DMS153 treated with DMSO at 0.1 percent for 48 hours (cell line): ENCODE measurements at regions not wholly inside any gene's neighbourhood (a gene's known extent, or its start where the extent isn't known, plus 50 kb on each side); places are given as distances from the start of the nearest gene placed in this dataset.
"Not testable (repeated sequence)": the region's sequence is repeated elsewhere in the genome, so short reads cannot be mapped to it uniquely, and the experiment has no call there.

ENCODE experiments used
- DNase-seq: peaks from one replicate; lab custom pipeline; 2025; ENCODE audit not compliant: unreplicated experiment; lab: John Stamatoyannopoulos, UW

DNA sequence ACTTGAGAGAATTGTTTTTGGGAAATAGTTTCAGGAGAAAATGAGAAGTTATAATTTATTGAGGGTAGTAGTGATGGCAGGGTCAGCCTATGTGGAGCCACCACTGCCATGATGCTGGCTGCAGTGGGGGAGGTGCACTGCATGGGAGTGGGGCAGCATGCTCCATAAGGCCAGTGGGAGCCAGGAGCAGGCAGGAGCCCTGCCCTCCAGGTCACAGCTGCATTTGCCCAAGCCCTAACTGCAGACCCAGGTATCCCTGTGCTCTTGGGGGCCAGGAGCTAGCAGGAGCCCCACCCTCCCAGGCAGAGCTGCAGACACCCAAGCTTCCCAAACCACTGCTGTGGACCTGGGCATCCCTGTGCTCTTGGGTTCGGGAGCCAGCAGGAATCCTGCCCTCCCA lies 757.3 kb upstream of the CRIM1 start:
- DNase-seq: no peak

DNA sequence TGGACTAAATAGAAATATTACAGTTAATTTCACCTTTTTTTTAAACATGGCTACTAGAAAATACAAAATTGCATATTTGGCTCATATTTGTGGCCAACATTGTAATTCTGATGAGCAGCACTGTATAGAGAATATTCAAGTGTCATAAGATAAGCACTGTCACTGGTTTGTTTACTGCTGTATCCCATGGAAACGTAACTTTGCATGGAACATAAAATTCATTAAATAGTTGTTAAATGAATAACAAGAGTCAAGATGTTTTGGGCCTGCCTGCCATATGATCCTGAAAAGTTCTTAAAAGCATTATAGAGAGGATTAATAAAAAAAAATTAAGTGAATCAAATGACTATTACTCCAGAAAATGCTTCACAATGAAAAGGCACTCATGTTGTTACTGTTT lies 763.7 kb upstream of the CRIM1 start:
- no peak for DNase-seq

GRCh38 chr2:35585972-35586371 lies 769.6 kb upstream of the CRIM1 start:
- DNase-seq: no peak

DNA sequence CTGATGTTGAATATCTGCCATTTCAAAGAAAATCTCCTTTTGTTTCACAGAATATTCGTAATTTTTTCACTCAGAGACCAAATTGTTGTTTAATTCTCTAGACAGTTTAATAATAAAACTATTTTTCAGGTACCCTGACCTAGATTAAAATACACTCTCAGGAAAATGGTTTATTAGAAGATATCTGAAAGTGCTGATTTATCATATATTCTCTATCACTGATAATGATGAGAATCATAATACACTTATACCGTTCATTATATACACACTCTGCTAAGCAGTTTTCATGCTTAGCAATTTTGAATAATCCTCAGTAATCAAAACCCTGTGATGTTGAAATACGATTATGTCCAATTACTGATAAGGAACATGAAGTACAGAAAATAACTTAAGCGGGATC lies 772.9 kb upstream of the CRIM1 start:
- no peak for DNase-seq

DNA sequence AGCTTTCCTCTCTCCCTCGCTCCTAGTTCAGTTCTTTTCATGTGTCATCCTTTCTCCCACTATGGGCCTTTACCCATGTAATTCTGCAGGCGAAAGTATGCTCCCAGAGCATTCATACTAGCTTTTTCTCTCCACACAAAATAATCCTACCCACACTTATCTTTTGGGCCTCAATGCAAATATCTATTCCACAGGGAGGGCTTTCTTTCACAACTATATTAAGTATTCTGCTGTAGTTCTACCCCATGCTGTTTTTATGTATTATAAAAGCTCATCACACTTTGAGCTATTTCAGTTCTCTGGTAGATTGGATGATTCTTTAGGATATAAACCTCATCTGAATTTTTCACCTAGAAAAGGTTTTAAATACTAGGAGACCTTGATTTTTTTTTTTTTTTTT lies 774.6 kb upstream of the CRIM1 start:
- no peak for DNase-seq

DNA sequence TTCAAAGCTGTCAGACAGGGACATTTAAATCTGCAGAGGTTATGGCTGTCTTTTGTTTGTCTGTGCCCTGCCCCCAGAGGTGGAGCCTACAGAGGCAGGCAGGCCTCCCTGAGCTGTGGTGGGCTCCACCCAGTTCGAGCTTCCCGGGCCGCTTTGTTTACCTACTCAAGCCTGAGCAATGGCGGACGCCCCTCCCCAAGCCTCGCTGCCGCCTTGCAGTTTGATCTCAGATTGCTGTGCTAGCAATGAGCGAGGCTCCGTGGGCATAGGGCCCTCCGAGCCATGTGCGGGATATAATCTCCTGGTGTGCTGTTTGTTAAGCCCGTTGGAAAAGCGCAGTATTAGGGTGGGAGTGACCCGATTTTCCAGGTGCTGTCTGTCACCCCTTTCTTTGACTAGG lies 787.0 kb upstream of the CRIM1 start:
- not testable (repeated sequence) for DNase-seq

- no peak for DNase-seq
Observed at GRCh38 chr2:35562488-35562887, 793.1 kb upstream of the CRIM1 start.

DNA sequence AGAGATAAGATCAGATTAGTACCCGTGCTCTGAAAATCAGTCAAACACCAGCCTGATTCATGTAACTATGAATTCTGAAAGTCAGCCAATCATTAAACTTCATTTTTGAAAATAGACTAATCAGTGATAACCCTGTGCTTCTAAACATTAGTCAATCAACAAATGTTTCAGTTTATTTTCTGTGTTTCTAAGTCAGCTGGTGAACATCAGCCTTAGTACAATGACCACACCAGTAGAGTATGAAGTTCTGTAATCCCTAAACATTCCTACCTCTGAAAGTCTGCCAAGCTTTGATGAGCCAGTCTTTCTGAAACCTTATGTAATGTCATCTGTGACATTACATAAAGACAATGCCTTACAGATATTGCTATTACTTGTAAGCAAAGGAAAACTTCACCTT lies 807.4 kb upstream of the CRIM1 start:
- no peak for DNase-seq

GRCh38 chr2:35545301-35545700 lies 810.3 kb upstream of the CRIM1 start:
- DNase-seq: no peak

DNA sequence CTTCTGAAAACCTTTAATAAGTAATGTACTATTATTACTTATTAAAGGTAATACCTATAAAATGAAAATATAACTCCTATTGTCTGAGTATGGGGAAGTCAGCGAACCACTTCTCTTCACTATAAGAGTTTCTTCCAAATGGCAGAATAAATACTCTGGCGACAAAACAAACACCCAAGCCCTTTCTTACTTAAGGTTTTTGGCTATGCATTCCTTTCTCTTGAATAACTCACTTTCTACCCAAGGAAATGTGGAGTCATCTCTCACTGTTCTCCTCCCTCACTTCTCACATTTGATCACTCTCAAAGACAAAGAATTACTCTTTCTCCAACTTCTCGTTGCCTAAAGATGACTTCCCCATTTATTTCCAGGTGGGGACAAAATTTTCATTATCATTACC lies 816.8 kb upstream of the CRIM1 start:
- no peak for DNase-seq

- DNase-seq: no peak
Observed at GRCh38 chr2:35530615-35531135, 824.9 kb upstream of the CRIM1 start.

DNA sequence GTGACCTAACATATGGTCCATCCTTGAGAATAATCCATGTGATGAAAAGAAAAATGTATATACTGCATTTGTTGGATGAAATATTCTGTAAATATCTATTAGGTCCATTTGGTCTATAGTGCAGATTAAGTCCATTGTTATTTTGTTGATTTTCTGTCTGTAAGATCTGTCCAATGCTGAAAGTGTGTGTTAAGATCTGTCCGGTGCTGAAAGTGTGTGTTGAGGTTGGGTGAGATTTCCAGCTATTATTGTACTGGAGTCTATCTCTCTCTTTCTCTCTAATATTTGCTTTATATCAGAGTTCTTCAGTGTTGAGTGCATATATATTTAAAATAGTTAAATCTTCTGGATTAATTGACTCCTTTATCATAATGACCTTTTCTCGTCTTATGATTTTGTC lies 828.8 kb upstream of the CRIM1 start:
- no peak for DNase-seq

GRCh38 chr2:35522450-35522849 lies 833.1 kb upstream of the CRIM1 start:
- no peak for DNase-seq

DNA sequence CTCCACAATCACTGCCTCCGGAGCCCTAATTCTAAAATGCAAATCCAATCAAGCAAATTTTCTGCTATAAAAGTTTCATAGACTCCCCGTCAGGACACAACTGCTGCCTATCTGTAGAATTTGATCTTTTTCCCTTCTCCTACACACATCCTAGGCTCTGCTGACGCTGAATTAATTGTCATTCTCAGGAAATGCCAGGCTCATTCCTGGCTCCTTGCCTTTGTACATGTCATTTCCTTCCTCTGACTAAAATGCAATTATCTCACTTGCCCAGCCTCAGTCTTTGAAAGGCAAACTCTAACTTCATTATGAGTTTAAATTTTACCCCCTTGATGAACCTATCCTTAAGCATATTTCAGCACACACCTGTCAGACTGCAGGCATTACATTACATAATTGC lies 844.9 kb upstream of the CRIM1 start:
- DNase-seq: no peak

GRCh38 chr2:35508601-35509000 lies 847.0 kb upstream of the CRIM1 start:
- DNase-seq: no peak

GRCh38 chr2:35504419-35504818 lies 851.2 kb upstream of the CRIM1 start:
- DNase-seq: no peak

- no peak for DNase-seq
Observed at GRCh38 chr2:35503738-35504199, 851.8 kb upstream of the CRIM1 start.

DNA sequence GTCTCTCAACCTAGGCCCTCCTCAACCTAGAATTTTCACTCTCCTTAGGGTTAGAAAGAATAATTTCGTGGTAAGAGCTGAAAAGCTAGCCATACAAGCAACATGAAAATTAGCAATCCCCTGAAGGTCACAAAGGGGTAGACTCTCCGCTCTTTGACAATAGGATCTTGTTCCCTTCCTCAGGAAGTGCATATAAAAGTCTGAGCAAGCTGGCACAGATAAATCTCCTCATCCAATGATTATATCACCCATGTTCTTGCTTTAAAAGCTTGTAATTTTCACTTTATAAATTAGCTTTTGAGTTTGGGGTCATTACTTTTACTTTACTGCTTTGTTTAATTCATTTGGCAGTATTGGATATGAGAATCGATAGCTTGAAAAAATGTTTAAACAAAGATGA lies 852.3 kb upstream of the CRIM1 start:
- DNase-seq: no peak

DNA sequence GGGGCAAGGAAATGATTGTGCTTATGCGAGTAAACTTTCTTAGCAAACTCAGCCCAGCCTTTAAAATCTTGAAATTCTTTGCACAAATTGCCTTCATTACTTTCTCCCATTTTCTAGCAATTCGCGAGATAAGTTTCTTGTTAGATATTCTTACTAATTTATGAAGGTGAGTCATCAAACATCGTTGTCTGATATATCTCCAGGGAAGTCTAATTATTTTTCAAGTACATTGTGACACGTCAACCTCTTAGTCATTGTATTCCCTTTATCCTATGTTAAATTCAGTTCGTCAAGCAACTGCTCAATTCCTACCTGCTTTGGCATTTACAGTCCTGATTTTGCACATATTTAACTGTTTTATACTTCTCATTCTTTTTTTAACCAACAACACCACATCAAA lies 854.5 kb upstream of the CRIM1 start:
- DNase-seq: no peak

GRCh38 chr2:35496022-35496421 lies 859.6 kb upstream of the CRIM1 start:
- no peak for DNase-seq

- DNase-seq: no peak
Observed at GRCh38 chr2:35495182-35495581, 860.4 kb upstream of the CRIM1 start.

DNA sequence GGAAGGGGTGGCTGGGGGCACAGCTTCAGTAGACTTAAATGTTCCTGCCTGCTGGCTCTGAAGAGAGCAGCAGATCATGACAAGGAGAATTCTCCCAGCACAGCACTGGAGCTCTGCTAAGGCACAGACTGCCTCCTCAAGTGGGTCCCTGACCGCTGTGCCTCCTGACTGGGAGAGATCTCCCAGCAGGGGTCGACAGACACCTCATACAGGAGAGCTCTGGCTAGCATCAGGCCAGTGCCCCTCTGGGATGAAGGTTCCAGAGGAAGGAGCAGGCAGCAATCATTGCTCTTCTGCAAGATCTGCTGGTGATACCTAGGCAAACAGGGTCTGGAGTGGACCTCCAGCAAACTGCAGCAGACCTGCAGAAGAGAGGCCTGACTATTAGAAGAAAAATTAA lies 877.5 kb upstream of the CRIM1 start:
- DNase-seq: not testable (repeated sequence)

- no peak for DNase-seq
Observed at GRCh38 chr2:35468245-35468644, 887.3 kb upstream of the CRIM1 start.
